H1 (cell line): ENCODE measurements at regions not wholly inside any gene's neighbourhood (a gene's known extent, or its start where the extent isn't known, plus 50 kb on each side); places are given as distances from the start of the nearest gene placed in this dataset.

Experiments
- CTCF ChIA-PET: fragments of 300-600 bp; sonication (Branson Sonifier 250); formaldehyde crosslinking; loops from one replicate; lab custom pipeline; 2021; ENCODE audit not compliant: partially characterized antibody; lab: Charles Lee
- POLR2A ChIA-PET: fragments of 300-600 bp; sonication (Branson Sonifier 250); formaldehyde crosslinking; loops from one replicate; lab custom pipeline; 2021; ENCODE audit warnings: inconsistent platforms; ENCODE audit not compliant: partially characterized antibody; lab: Charles Lee
- DNase-seq, 2 experiments: peaks; one replicate each; pipeline versions ENCODE4 v3.0.0 to v3.0.0-alpha.2; 2010 to 2022; ENCODE audit warnings: low spot score in 2 of 2, low read depth in 1 of 2, mixed read lengths in 1 of 2
- FAIRE-seq: peaks from 2 replicates; lab custom pipeline; 2011; peaks lifted over from hg19 to GRCh38; lab: Jason Lieb, UNC
- H2AFZ ChIP-seq: 2 replicates; pipeline ENCODE4 v1.8.1; 2012; ENCODE audit warnings: low read length, inconsistent platforms
- H2AK5ac ChIP-seq: 2 replicates; pipeline ENCODE4 v1.6.1; 2013; ENCODE audit warnings: low read depth, low read length
- H2BK120ac ChIP-seq: replicated peaks from 2 replicates; pipeline ENCODE3; 2013; ENCODE audit warnings: low read depth, low read length, inconsistent platforms
- H2BK12ac ChIP-seq: 2 replicates; pipeline ENCODE4 v1.6.1; 2013; ENCODE audit warnings: low read depth, low read length
- H2BK15ac ChIP-seq: 2 replicates; pipeline ENCODE4 v1.6.1; 2013; ENCODE audit warnings: low read length
- H2BK20ac ChIP-seq: 2 replicates; pipeline ENCODE4 v1.6.1; 2013; ENCODE audit warnings: low read length
- H2BK5ac ChIP-seq: 2 replicates; pipeline ENCODE4 v1.6.1; 2013; ENCODE audit warnings: low read depth, low read length
- H3K14ac ChIP-seq: 2 replicates; pipeline ENCODE4 v1.6.1; 2013; ENCODE audit warnings: inconsistent platforms; ENCODE audit not compliant: insufficient read length
- H3K18ac ChIP-seq: 2 replicates; pipeline ENCODE4 v1.6.1; 2013; ENCODE audit warnings: low read length; ENCODE audit errors: extremely low read depth
- H3K23ac ChIP-seq: 2 replicates; pipeline ENCODE4 v1.6.1; 2013; ENCODE audit warnings: inconsistent platforms; ENCODE audit not compliant: insufficient read length
- H3K23me2 ChIP-seq: 2 replicates; pipeline ENCODE4 v1.6.1; 2013; ENCODE audit warnings: low read depth, low read length
- H3K27ac ChIP-seq: 2 replicates; pipeline ENCODE4 v1.6.1; 2011; ENCODE audit warnings: low read depth, low read length, inconsistent platforms
- H3K27me3 ChIP-seq, 4 experiments: replicated peaks in 1 of 4; 1 replicate in 1 of 4; 2 replicates in 3 of 4; pipeline versions ENCODE4 v1.6.1 to v1.8.1; 2011 to 2013; ENCODE audit warnings: low read length in 3 of 4, mild to moderate bottlenecking in 3 of 4, inconsistent platforms in 2 of 4, mixed read lengths in 2 of 4, moderate library complexity in 1 of 4; ENCODE audit not compliant: control insufficient read depth in 3 of 4, insufficient read depth in 3 of 4; ENCODE audit errors: extremely low read depth in 1 of 4
- H3K36me3 ChIP-seq, 4 experiments: 2 replicates each; pipeline versions ENCODE4 v1.6.1 to v1.8.1; 2011 to 2013; ENCODE audit warnings: mild to moderate bottlenecking in 4 of 4, low read length in 3 of 4, moderate library complexity in 2 of 4, control low read depth in 1 of 4, inconsistent platforms in 1 of 4; ENCODE audit not compliant: insufficient read depth in 4 of 4, control insufficient read depth in 2 of 4
- H3K4ac ChIP-seq: replicated peaks from 2 replicates; pipeline ENCODE3; 2013; ENCODE audit warnings: low read length, low read depth, mixed read lengths, inconsistent platforms; ENCODE audit not compliant: insufficient read length
- H3K4me1 ChIP-seq, 4 experiments: replicated peaks in 1 of 4; 1 replicate in 1 of 4; 2 replicates in 3 of 4; pipeline versions ENCODE4 v1.6.1 to v1.8.1; 2011 to 2013; ENCODE audit warnings: low read length in 3 of 4, inconsistent platforms in 2 of 4, mixed read lengths in 1 of 4; ENCODE audit not compliant: insufficient read depth in 4 of 4, control insufficient read depth in 3 of 4
- H3K4me2 ChIP-seq, 2 experiments: 2 replicates each; pipeline versions ENCODE4 v1.6.1 to v1.8.1; 2011 to 2013; ENCODE audit warnings: low read depth in 2 of 2, low read length in 2 of 2, control low read depth in 1 of 2, inconsistent platforms in 1 of 2, mild to moderate bottlenecking in 1 of 2; ENCODE audit not compliant: insufficient read depth in 1 of 2
- H3K4me3 ChIP-seq, 4 experiments: fragments of 200-600, 300-600 bp in 1 of 4; sonication (generic), shearing (Covaris generic), sonication (Bioruptor Twin) in 1 of 4; 2 replicates each; pipeline versions ENCODE4 v1.5.1 to v1.8.1; 2011 to 2016; ENCODE audit warnings: low read length in 4 of 4, low read depth in 3 of 4, control low read depth in 2 of 4, inconsistent platforms in 2 of 4, mild to moderate bottlenecking in 2 of 4, mixed read lengths in 1 of 4, moderate library complexity in 1 of 4; ENCODE audit not compliant: insufficient read depth in 2 of 4; ENCODE audit errors: extremely low read depth in 1 of 4
- H3K56ac ChIP-seq: replicated peaks from 2 replicates; pipeline ENCODE3; 2013; ENCODE audit warnings: low read depth, mild to moderate bottlenecking, mixed read lengths, low read length, inconsistent platforms; ENCODE audit not compliant: insufficient read length
- H3K79me1 ChIP-seq: 2 replicates; pipeline ENCODE4 v1.6.1; 2013; ENCODE audit warnings: low read depth, low read length, control low read depth
- H3K79me2 ChIP-seq, 2 experiments: 2 replicates each; pipeline versions ENCODE4 v1.6.1 to v1.8.1; 2012 to 2013; ENCODE audit warnings: low read length in 2 of 2, mild to moderate bottlenecking in 2 of 2, inconsistent platforms in 1 of 2; ENCODE audit not compliant: insufficient read depth in 2 of 2, control insufficient read depth in 1 of 2
- H3K9ac ChIP-seq, 4 experiments: replicated peaks in 1 of 4; 1 replicate in 1 of 4; 2 replicates in 3 of 4; pipeline versions ENCODE4 v1.6.1 to v1.8.1; 2011 to 2013; ENCODE audit warnings: low read depth in 3 of 4, low read length in 3 of 4, control low read depth in 2 of 4, mild to moderate bottlenecking in 2 of 4, moderate library complexity in 2 of 4, inconsistent platforms in 1 of 4; ENCODE audit errors: extremely low read depth in 1 of 4
- H3K9me3 ChIP-seq, 2 experiments: 2 replicates each; pipeline versions ENCODE4 v1.6.1 to v1.8.1; 2012 to 2013; ENCODE audit warnings: mild to moderate bottlenecking in 2 of 2, moderate library complexity in 2 of 2, control low read depth in 1 of 2, inconsistent platforms in 1 of 2, low read depth in 1 of 2, low read length in 1 of 2, mixed read lengths in 1 of 2; ENCODE audit not compliant: insufficient read depth in 2 of 2
- H4K20me1 ChIP-seq, 2 experiments: replicated peaks in 1 of 2; 2 replicates each; pipeline versions ENCODE3 to v1.8.1; 2011 to 2013; ENCODE audit warnings: inconsistent platforms in 2 of 2, low read length in 2 of 2, mild to moderate bottlenecking in 1 of 2; ENCODE audit not compliant: insufficient read depth in 2 of 2, control insufficient read depth in 1 of 2
- H4K5ac ChIP-seq: 2 replicates; pipeline ENCODE4 v1.6.1; 2013; ENCODE audit warnings: low read length, low read depth, mixed read lengths, inconsistent platforms; ENCODE audit not compliant: insufficient read length
- H4K8ac ChIP-seq: 2 replicates; pipeline ENCODE4 v1.8.0; 2013; ENCODE audit warnings: mild to moderate bottlenecking, moderate library complexity, low read length, inconsistent platforms; ENCODE audit not compliant: insufficient read depth; ENCODE audit errors: extremely low read depth
- H4K91ac ChIP-seq: replicated peaks from 2 replicates; pipeline ENCODE3; 2013; ENCODE audit warnings: low read length, mixed read lengths, inconsistent platforms; ENCODE audit not compliant: insufficient read length
- EZH2 ChIP-seq: fragments of 200-600 bp; sonication (generic); IDR thresholded peaks from 2 replicates; pipeline ENCODE4 v1.7.1; 2012; ENCODE audit warnings: low read depth, mild to moderate bottlenecking, moderate library complexity, low read length, inconsistent platforms; ENCODE audit not compliant: severe bottlenecking
- WGBS, 2 experiments: shearing (Covaris generic) in 1 of 2; methylation state at CpG; one replicate each; pipeline versions ENCODE4 v1.1.6 to v1.1.7; 2013 to 2015; ENCODE audit warnings: low lambda C conversion rate in 2 of 2, mixed read lengths in 2 of 2, inconsistent platforms in 1 of 2, low coverage in 1 of 2, missing lambda C conversion rate in 1 of 2; ENCODE audit not compliant: insufficient replicate concordance in 2 of 2, insufficient coverage in 1 of 2, insufficient read length in 1 of 2; ENCODE audit errors: extremely low coverage in 1 of 2, missing lambda C conversion rate in 1 of 2; 5-methylcytosine and 5-hydroxymethylcytosine counted together

DNA sequence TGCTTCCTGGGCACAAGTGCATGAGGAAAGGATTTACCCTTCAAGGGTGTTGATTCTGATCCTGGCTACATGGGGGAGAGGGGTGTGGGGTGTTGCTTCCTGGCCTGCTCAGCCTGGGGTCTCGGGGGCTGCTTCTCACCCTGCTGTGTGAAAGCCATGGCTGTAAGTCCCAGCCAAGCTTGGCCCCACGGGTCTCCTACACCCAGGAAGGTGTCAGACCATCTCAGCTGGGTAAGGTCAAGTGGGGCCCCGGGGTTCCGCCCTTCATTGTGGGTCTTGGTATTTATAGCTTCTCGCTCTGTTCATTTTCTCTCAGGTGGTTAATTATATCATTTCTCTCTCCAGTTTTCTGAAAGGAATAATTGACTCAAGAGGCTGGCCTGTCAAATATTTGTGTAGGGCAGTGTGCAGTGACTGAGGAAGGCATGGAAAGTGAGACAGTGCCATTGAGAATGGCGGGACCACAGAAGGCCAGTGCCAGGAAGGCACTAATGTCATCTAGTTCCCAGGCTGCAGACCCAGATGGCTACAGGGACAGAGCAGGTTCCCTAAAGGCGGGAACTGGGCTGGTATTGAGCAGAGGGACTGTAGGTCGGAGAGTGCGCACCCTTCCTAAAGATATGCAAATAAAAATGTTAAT is 126.0 kb downstream of the FOXD1 start:
- Histone ChIP-seq H3K79me2 (no peaks in the 10 kb centered on the region), H3K79me1 (no peaks in the 10 kb centered on the region), H2BK15ac (no peak overlapping the region), H4K8ac (no peak overlapping the region), H3K18ac (peak overlapping the region; percentile 22; the same call in 1 of the 2 replicates), H3K14ac (no peak overlapping the region), H2BK20ac (peak overlapping the region; percentile 52; the same call in 1 of the 2 replicates), H3K4me2 (no peak overlapping the region), H4K5ac (no peak overlapping the region), H3K56ac (no peak overlapping the region), H2BK5ac (peak overlapping the region; percentile 28; the same call in 1 of the 2 replicates), H3K23me2 (no peaks in the 10 kb centered on the region), H2AFZ (no peak overlapping the region), H3K23ac (no peak overlapping the region), H3K27ac (no peak overlapping the region), H3K27me3 (peaks cover 0 to 2% (median 0%) of the 10 kb centered on the region in 4 experiments; a peak in 2 of 7 replicates), H3K4me1 (peaks cover 0 to 12% (median 5%) of the 10 kb centered on the region in 4 experiments; a peak in 5 of 7 replicates), H2BK120ac (no peak overlapping the region), H3K9me3 (0 out of 4 replicates have a peak, but pooled peaks cover 0 to 2% of the 10 kb centered on the region in 2 experiments), H3K4ac (no peak overlapping the region), H2BK12ac (peak overlapping the region; percentile 51; the same call in 1 of the 2 replicates), H3K9ac (no peak overlapping the region), H2AK5ac (no peak overlapping the region), H4K20me1 (no peaks in the 10 kb centered on the region), H4K91ac (peak overlapping the region; percentile 48), H3K4me3 (no peak overlapping the region), H3K36me3 (no peaks in the 10 kb centered on the region)
- POLR2A ChIA-PET = interaction anchor here (1.2 kb wide), 1 partner anchor 35 kb away, joined by 3 read pairs; no protein-coding TSS in a partner anchor
- CTCF ChIA-PET = interaction anchor here (0.6 to 3.2 kb wide), 7 partner anchors 10 to 718 kb away, joined by 3 to 12 read pairs (median 3); no protein-coding TSS in a partner anchor
- 91% methylated on average over 9 of the region's 9 CpGs; no CpG with 5 or more reads in 1 of the 2 experiments for WGBS, 2 experiments
- FAIRE-seq = no peak
- DNase-seq = no peak
- TF ChIP-seq EZH2 = peak; percentile 8
